ENCODE measurements at regions not wholly inside any gene's neighbourhood (a gene's known extent, or its start where the extent isn't known, plus 50 kb on each side); places are given as distances from the start of the nearest gene placed in this dataset.

DNA sequence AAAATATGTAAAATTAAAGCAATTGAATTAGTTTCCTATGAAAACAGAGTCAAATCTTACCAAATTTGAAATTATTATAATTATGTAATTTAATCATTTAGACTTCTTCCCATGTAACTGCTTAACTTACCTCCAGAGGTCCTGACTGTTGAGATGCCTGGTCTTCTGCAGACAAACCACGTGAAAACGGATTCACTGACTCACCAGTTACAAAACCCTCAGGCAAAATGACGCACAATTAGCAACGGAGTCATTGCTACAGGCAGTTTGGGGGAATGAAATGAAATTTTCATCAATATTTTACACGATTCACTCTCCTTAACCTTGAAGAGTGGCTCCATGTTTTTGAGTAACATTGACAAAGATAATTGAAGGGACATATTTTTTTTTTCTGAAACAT, 460.8 kb downstream of the MTRR start:
- DNase-seq: no peak

DNA sequence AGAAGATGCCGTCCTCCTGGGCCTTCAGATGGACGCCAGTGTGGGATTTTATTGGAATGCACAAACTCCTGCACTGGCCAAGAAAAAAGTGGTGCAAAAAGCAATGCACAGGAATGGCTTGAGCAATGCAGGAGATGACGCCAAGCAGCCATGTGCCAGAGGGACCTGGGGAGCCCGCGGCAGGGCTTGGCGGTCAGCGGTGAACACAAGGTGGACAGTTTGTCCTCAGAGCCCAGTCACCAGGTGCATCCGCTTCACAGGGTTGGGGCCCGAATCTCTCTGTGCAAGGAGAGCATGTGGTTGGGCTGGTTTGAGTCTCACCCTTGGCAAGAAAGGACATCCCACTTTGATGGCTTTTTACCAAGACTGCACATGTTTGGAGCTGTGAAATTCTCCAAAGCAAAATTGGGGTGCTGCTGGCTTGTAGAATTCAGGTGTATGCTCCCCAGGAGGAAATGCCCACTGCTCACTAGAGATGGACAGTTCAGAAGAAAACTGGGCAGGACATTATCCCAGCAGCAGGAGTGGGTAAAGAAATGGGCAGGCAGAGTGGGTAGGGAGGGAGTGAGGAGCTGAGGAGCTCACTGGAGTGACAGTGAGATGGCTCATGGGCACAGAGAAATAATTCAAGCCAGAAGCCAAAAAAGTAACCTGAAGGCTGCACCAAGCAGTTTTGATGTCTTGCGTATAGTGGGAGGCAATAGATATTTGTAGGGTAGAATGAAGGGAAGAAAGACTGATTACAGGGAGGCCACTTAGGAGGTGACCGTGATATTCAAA, 463.9 kb downstream of the MTRR start:
- no peak for DNase-seq

DNA sequence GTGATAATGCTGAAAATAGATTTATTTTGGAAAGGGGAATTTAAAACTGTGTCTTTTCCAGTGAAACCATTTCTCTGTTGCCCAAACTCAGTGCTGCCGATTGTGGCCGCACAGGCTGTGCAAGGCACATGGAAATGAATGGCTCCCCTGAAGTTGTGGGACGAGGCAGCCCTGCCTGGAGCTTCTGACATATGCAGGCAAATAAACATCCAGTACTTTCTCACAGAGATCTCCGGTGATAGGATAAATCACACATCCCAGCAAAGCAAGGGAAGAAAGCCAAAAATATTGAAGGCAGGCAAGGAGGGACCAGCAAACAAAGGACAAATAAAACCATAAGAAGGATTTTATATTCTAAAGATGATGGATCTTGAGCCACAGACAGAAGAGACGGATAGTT, 464.5 kb downstream of the MTRR start:
- DNase-seq: no peak

DNA sequence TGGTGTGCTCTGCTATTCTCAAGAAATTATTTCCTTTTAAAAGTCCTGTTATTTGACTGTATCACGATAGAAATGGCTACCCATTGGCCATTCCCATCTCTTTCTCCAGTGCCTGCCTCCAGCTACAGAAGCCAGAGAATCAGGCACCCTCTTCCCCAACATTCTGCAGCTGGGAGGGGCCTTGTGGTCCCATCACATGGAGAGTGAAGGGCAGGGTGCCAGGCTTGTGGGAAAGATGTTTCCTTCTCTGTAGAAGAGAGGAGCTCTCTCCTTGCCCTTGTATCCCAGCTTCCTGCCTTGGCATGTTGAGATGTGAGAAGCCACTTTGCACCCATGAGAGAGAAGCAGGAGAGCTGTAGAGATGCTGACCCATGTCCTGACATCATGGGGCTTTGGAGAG, 465.0 kb downstream of the MTRR start:
- no peak for DNase-seq

DNA sequence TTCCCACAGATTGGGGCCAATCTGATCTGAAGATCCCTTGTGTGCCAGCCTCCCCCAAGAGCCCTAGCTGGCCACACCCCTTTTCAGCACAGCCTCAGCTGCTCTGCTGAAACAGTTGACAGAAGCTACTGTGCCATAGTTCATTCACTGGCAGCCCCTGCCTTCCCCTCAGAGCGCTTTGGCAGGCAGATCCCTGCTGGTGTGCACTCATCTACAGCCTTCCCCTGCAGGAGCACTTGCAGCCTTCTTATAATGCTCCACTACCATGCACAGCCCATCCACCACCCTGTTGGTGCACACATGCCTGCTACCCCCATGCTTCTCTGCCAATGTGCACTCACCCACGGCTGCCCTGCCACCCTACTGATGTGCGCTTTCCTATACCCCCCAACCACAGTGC, 471.3 kb downstream of the MTRR start:
- DNase-seq: no peak

DNA sequence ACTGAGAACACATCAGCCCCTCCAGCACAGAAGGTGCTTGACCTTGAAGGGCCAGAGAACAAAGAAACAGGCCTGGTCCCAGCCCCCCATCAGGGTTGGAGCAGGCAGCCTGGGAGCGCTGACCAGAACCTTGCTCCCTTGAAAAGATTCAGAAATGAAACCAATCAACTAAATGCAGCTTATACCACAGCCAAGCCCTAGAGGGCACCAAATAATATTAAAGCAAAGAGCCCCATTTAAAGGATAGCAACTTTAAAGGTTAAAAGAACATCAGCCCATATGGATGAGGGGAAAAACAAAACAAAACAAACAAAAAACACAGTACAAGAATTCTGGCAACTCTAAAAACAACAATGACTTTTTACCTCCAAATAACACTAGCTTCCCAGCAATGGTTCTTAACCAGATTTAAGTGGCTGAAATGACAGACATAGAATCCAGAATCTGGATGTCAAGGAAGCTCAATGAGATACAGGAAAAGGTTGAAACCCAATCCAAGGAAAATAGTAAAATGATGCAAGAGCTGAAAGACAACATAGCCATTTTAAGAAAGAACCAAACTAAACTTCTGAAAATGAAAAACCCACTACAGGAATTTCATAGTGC, 471.9 kb downstream of the MTRR start:
- DNase-seq: no peak

DNA sequence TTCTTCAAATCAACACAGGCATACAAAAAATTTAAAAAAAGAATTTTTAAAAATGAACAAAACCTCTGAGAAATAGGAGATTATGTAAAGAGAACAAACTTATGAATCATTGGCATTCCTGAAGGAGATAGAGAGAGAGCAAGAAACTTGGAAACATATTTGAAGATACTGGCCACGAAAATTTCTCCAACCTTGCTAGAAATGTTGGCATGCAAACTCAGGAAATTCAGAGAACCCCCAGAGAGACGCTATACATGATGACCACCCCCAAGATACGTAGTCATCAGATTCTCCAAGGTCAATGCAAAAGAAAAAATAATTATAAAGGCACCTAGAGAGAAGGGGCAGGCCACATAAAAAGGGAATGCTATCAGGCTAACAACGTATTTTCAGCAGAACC, 472.5 kb downstream of the MTRR start:
- no peak for DNase-seq

DNA sequence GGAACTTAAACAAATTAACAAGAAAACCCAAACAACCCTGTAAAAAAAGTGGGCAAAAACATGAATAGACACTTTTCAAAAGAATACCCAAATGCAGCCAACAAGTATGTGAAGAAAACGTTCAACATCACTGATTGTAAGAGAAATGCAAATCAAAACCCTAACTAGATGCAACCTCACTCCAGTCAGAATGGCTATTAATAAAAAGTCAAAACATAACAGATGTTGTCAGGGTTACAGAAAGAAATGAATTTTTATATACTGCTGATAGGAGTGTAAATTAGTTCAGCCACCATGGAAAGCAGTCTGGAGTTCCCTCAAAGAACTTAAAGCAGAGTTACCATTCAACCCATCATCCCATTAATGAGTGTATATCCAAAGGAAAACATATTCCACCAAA, 479.0 kb downstream of the MTRR start:
- DNase-seq: no peak

DNA sequence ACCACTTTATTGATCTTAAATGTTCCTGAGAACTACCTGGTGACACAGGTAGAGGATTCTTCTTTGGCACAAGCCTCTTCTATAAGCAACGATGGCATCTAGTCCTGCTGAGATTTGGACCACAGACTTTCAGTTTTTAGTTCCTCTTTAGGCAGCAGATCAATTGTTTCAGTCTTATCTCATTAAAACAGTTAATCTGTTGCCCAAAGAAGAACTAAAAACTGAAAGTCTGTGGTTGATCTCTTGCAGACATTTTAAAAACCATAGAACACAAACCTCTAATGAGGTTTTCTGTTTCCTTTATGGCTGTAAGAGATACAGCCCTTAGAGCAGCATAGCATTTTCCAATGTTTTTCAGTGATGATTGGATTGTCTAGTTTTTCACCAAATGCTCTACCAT, 480.9 kb downstream of the MTRR start:
- no peak for DNase-seq

DNA sequence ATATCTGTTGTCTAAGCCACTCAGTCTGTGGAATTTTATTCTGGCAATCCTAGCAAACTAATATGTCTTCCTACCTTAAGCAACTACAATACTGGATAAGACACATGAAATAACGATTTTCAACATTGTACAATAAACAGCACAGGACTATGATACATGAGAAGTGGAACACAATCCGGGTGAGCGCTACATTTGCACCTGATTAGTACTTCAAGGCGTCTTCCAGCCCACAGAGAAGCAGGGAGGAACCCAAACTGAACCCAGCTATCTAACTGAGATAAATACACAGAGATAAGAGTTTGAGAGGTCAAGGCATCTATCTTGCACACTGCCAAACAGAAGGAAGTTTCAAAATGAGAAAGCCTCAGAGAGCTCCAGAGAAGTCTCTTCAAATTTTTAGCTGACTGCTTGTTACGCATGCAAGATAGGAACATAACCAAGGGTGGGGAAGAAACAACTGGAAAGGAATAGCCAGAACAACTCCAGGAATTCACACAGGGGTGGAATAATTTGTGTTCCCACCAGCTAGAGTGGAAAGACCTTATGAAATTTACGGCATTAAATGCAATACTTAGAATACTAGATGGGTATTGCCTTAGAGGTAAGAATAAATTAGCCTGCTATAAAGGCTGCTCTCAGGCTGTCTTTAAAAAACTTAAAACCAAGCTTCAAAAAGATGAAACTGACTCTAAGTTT, 481.8 kb downstream of the MTRR start:
- no peak for DNase-seq

DNA sequence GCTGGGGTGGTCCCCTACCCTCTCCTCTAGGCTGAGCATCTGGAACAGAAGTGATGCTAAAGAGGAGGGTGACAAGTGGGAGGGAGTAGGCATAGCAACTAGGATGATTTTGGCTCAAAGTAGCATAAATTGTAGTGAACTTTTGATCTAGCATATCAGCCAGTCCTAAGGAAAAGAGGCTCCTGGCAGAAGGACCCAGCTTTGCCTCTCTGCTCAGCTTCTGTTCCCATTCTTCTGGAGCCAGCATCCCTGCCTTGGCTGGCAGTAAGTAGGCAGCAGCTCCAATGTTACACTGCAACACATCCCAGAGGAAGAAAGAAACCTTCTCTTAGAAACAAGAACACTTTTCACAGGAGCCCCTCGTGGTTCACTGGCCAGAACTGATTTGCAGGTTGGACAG, 487.0 kb downstream of the MTRR start:
- DNase-seq: no peak

DNA sequence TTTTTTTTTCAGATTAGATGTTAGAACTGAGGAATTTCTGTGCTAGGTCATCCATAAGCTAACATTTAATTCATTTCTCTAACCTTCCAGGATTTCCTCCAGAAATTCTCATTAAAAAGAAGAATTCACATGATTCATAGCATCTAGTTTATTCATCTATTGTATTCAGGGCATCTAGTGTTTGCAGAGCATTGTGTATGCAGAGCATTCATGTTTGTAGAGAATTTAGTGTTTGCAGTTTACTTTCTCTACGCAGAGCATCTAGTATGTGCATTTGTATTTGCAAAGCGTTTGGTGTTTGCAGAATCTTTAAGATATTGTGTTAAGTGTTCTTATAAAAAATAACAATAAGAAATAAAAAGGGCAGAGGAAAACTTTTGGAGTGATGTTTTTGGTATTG, 491.1 kb downstream of the MTRR start:
- no peak for DNase-seq

DNA sequence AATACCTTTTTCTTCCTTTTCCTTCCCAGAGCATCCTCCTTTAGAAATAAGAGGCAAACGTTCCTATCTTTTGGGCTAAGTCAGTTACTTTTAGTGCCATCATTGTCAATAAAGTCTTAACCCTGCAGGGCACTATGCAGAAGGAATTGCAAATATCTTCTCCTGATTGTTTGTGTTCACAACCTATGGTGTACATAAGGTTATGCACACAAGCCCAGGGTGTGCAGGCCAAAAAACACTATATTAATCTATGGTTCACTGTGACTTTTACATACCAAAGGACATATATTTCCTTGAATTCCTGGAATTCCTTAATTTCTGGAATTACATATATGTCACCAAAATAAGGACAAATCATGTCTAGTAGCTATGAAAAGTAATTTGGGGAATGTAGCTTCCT, 493.5 kb downstream of the MTRR start:
- DNase-seq: no peak

DNA sequence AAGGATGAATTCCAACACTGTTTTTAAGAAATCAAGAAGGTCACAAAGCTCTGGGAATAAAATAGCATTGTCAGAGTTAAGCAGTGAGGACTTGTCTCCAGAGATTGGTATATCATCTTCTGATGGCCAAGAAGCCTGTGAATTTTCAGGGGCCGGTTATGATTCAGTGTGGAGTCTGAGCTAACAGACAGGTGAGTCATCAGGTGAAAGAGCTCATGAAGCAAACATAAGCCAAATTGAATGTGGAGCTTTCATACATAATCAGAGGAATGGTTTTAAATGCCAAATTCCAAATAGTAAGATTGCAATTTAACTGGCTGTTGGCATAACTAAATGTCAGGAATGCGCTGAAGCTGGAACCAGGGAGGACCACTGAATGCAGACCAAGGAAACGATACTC, 494.2 kb downstream of the MTRR start:
- DNase-seq: no peak

DNA sequence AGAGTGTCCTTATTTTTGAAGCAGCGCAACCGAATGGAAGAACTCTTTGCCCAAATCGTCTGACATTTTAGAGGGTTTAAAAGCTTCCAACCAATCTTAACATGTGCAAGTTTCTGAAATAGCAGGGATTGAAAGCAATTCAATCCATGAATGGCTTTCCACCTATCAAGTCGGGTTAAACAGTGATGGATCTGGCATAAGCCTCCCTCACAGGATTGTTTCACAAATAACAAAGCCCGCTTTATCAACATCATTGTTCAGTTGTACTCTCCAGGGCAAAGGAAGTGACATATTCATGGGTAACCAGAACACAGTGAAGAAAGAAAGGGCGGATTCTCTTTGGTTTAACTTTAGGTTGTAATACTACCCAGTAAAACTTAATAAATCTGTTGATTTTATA, 497.3 kb downstream of the MTRR start:
- DNase-seq: no peak

DNA sequence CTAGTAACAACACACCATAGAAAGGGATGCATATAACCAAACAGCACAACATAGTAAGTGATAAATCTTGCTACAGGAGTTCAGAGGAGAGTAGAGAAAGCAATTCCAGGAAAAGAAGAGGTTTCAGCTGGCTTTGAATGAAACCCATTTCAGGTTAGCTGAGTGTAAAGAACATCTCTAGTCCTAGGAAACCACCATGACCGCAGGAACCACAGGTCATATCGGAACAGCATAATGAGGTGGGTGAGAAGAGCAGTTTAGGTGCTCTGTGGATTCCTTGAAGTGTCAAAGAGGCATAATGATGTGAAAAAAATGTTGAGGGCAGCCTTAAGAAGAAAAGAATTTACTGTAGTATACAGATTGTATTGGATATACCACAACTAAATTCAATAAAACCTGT, 507.5 kb downstream of the MTRR start:
- DNase-seq: no peak

DNA sequence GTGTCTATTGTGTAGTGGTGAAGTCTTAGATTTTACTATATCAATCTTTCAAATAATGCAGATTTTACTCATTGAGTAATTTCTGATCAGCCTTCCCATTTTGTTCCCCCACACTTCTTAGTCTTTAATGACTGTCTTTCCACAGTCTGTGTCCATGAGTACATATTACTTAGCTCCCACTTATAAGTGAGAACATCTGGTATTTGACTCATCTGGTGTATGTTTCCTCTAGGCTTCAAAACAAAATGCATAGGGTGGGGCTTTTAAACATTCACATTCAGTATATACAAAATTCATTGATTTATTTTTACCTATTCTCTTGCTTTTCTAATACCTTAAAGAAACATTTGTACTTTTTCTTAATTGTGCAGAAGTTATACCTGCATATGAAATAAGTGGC, 513.0 kb downstream of the MTRR start:
- DNase-seq: no peak

DNA sequence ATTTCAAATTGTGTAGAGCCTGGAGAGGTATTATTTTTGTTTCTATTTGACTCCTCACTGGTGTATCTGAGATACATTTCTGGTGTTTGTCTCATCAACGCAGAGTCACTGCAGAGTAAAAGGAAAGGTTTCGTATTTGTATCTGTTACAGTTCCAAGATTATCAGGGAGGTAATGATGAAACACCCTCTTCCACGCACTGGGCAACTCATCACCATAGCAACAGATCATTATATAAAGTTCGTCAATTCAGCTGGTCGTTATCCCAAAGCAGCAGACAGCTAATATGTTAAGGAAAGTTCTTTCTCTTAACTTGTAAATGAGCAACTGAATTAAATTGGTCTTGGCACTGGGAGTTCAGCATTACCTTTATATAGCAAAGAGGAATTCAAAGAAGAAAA, 513.5 kb downstream of the MTRR start:
- no peak for DNase-seq

DNA sequence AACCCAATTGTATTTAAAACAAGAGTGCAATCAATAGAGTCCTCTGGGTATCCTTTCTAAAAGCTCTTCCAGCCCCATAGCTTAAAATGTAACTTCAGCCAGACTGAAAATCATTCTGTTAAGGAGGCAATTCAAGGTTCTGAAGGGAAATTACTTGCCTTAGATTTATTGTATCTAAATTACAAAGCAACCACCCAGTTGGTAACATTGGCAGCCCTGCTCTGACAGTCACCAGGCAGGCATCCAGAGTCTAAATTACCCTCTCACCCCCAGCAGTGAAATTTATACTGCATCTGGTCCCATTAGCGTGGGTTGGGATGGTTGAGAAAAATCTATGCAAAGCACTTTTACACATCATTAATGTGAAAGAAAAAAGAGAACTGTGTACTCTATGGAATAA, 514.7 kb downstream of the MTRR start:
- DNase-seq: no peak

DNA sequence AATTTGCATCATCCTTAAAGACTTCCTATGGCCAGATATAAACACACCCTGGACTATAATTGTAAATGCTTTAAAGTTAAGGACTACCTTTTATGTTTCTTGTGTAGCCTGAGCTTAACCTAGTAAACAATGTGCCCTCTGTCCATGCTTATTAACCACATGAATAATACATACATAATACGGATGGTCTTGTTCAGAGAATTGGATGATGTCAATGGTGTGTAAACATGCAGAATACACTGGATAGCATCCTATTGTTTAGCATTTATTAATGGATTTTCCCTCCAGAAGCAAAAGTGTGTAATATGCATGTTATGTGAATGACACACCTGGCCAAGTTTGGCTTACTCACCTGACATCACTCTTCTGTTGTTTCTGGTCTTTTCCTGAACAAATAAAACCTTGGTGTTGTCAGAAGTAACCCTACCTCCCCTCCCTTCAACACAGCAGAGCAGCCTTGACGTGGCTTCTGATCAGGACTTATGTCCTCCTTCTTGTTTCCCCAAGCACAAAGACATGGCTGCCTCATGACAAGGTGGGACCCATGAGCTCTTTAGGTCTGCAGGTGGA, 517.9 kb downstream of the MTRR start:
- no peak for DNase-seq

DNA sequence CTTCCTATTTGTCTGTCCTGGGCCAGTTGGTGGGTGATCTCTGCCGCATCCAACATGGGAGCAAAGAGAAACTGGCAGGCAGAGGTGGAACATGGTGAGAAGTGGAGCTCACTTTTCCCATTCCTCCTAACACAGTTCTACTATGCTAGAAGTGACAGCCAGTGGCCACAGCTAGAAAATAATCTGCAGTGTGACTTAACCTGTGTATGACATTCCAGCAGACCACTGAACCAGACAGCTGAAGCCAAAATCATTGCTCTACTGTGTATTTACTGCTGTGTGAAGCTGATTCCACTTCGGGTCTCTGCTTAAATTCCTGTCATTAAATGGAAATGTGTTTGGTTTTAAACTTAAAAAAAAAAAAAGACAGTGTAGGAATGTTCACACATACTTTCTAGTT, 523.0 kb downstream of the MTRR start:
- no peak for DNase-seq

DNA sequence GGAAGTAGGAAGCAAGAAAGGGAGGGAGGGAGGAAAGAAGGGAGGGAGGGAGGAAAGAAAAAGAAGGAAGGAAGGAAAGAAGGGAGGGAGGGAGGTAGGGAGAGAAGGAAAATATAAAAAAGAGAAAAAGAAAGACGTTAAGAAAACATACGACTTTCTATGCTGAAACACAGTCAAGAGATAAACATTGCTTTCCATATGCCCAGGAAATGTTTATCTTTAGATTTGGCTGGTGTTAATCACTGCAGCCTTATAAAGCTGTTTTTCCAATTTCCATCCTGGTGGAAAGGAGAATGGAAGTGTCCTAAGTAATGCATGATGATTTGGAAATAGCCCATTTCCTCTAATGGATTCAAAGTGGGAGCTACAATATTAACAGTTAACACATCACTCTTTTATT, 524.3 kb downstream of the MTRR start:
- no peak for DNase-seq

DNA sequence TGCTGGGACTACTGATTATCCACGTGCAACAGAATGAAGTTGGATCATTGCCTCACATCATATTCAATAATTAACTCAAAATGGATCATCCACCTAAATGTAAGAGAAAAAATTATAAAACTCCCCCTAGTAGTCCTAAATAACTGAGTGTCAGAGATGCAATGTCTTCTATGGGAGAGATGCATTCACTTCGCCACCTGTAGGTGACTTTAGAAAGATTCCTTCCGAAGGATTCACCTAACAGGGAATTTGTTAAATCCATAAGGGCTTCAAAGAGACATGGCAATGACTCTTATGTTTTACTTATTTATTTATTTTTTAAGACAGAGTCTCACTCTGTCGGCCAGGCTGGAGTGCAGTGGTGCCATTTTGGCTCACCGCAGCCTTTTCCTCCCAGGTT, 526.0 kb downstream of the MTRR start:
- no peak for DNase-seq

DNA sequence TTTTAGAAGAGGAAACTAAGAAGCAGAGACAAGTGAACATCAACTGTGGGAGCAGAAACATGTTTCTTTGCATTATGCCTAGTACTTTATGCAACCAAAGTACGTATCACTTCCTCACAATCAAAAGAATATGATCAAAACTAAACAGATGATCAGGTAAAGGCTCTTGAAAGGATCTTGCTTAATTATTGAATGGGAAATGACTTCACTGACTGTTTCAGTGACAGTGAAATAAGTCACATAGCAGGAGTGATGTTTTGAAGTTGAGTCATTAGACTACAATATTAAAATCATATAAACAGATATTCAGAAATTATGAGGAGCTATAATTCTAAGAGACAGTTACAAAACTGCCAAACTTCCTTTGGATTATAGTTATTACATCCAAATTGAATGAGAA, 527.3 kb downstream of the MTRR start:
- DNase-seq: no peak

Measured in islet precursor cell (in vitro differentiated cells).